Bronchial epithelial cell (primary cell): ENCODE measurements at regions not wholly inside any gene's neighbourhood (a gene's known extent, or its start where the extent isn't known, plus 50 kb on each side); places are given as distances from the start of the nearest gene placed in this dataset.

Source experiments
- DNase-seq: peaks from one replicate; pipeline ENCODE4 v3.0.0-alpha.2; 2010; ENCODE audit warnings: low read depth
- FAIRE-seq: peaks from 2 replicates; lab custom pipeline; 2011; peaks lifted over from hg19 to GRCh38; lab: Jason Lieb, UNC
- H3K27me3 ChIP-seq: 2 replicates; pipeline ENCODE4 v1.5.1; 2011; ENCODE audit warnings: low read length; ENCODE audit not compliant: control insufficient read depth, insufficient read depth
- H3K36me3 ChIP-seq: 2 replicates; pipeline ENCODE4 v1.5.1; 2011; ENCODE audit warnings: low read length; ENCODE audit not compliant: control insufficient read depth, insufficient read depth
- H3K4me3 ChIP-seq: 2 replicates; pipeline ENCODE4 v1.5.1; 2011; ENCODE audit warnings: mild to moderate bottlenecking, low read depth, low read length, control low read depth
- CTCF ChIP-seq: IDR thresholded peaks from 2 replicates; pipeline ENCODE4 v1.5.1; 2011; ENCODE audit warnings: mild to moderate bottlenecking, moderate library complexity, low read length, control low read depth, inconsistent platforms; ENCODE audit not compliant: insufficient read depth, severe bottlenecking

GRCh38 chr5:9957214-9957613, 292.5 kb downstream of the ATPSCKMT start:
- FAIRE-seq (no peak), DNase-seq (no peak)
- no peak for TF ChIP-seq CTCF
- no peak overlapping the region for H3K4me3 ChIP-seq
- H3K27me3 ChIP-seq = no peaks in the 10 kb centered on the region
- no peaks in the 10 kb centered on the region for H3K36me3 ChIP-seq

GRCh38 chr5:9956725-9957124, 293.0 kb downstream of the ATPSCKMT start:
- Histone ChIP-seq H3K27me3 (no peaks in the 10 kb centered on the region), H3K4me3 (no peak overlapping the region), H3K36me3 (no peaks in the 10 kb centered on the region)
- TF ChIP-seq CTCF = no peak
- peak; percentile 29 for DNase-seq
- no peak for FAIRE-seq

GRCh38 chr5:9955586-9955985, 294.1 kb downstream of the ATPSCKMT start:
- no peaks in the 10 kb centered on the region for H3K27me3 ChIP-seq
- no peak overlapping the region for H3K4me3 ChIP-seq
- no peak for TF ChIP-seq CTCF
- no peaks in the 10 kb centered on the region for H3K36me3 ChIP-seq
- FAIRE-seq = no peak
- no peak for DNase-seq

- Histone ChIP-seq H3K27me3 (no peaks in the 10 kb centered on the region), H3K36me3 (no peaks in the 10 kb centered on the region), H3K4me3 (no peak overlapping the region)
- DNase-seq = no peak
- TF ChIP-seq CTCF = no peak
- no peak for FAIRE-seq
Observed at GRCh38 chr5:9954869-9955268, 294.8 kb downstream of the ATPSCKMT start.

- Histone ChIP-seq H3K27me3 (no peaks in the 10 kb centered on the region), H3K36me3 (no peaks in the 10 kb centered on the region), H3K4me3 (no peak overlapping the region)
- no peak for DNase-seq
- TF ChIP-seq CTCF = no peak
- FAIRE-seq = peak; percentile 50
Observed at GRCh38 chr5:9953691-9954090, 296.0 kb downstream of the ATPSCKMT start.

GRCh38 chr5:9951865-9952516, 297.7 kb downstream of the ATPSCKMT start:
- FAIRE-seq = no peak
- TF ChIP-seq CTCF = no peak
- Histone ChIP-seq H3K27me3 (no peaks in the 10 kb centered on the region), H3K36me3 (no peaks in the 10 kb centered on the region), H3K4me3 (no peak overlapping the region)
- DNase-seq = no peak
